Erythroblast (primary cell): ENCODE measurements at regions not wholly inside any gene's neighbourhood (a gene's known extent, or its start where the extent isn't known, plus 50 kb on each side); places are given as distances from the start of the nearest gene placed in this dataset.

Source experiments
- GATA1 ChIP-seq: IDR thresholded peaks from 2 replicates; pipeline ENCODE4 v1.6.1; 2011; ENCODE audit warnings: low read depth, mild to moderate bottlenecking, control low read depth, low read length, moderate library complexity
- POLR2A ChIP-seq: IDR thresholded peaks from 2 replicates; pipeline ENCODE4 v1.6.1; 2011; ENCODE audit warnings: mild to moderate bottlenecking, low read length

GRCh38 chr14:44446965-44447364, 60.1 kb downstream of the FSCB start:
- no peak for TF ChIP-seq POLR2A
- no peak for TF ChIP-seq GATA1
